ENCODE measurements at regions not wholly inside any gene's neighbourhood (a gene's known extent, or its start where the extent isn't known, plus 50 kb on each side); places are given as distances from the start of the nearest gene placed in this dataset.

- Histone ChIP-seq H3K27me3 (ENCODE audit: control insufficient read depth, low read length) (no peaks in the 10 kb centered on the region), H3K4me3 (ENCODE audit: low read length) (no peak overlapping the region), H4K20me1 (ENCODE audit: control insufficient read depth, insufficient read depth, low read depth, low read length) (no peaks in the 10 kb centered on the region), H3K27ac (ENCODE audit: low read depth, low read length) (no peak overlapping the region), H3K4me2 (ENCODE audit: low read length) (no peak overlapping the region), H3K36me3 (ENCODE audit: control insufficient read depth, low read length) (no peaks in the 10 kb centered on the region), H3F3A (ENCODE audit: control insufficient read depth, insufficient read depth) (no peaks in the 10 kb centered on the region), H3K4me1 (ENCODE audit: control insufficient read depth, low read length) (no peaks in the 10 kb centered on the region), H3K9me2 (replicated peaks; ENCODE audit: control insufficient read depth, low read length) (no peaks in the 10 kb centered on the region), H3K79me2 (ENCODE audit: control insufficient read depth, low read length) (no peaks in the 10 kb centered on the region), H3K9me3 (ENCODE audit: control insufficient read depth, insufficient read depth, low read length) (no peaks in the 10 kb centered on the region)
- TF ChIP-seq EZH2phosphoT487 (IDR thresholded peaks at IDR 0.05; ENCODE audit: borderline replicate concordance, low read length) = no peak
- no peak for TF ChIP-seq CTCF (IDR thresholded peaks at IDR 0.05; ENCODE audit: low read depth, low read length, poor library complexity, severe bottlenecking)
Measured at GRCh38 chr2:118312969-118313756, 224.9 kb downstream of the INSIG2 start.

DNA sequence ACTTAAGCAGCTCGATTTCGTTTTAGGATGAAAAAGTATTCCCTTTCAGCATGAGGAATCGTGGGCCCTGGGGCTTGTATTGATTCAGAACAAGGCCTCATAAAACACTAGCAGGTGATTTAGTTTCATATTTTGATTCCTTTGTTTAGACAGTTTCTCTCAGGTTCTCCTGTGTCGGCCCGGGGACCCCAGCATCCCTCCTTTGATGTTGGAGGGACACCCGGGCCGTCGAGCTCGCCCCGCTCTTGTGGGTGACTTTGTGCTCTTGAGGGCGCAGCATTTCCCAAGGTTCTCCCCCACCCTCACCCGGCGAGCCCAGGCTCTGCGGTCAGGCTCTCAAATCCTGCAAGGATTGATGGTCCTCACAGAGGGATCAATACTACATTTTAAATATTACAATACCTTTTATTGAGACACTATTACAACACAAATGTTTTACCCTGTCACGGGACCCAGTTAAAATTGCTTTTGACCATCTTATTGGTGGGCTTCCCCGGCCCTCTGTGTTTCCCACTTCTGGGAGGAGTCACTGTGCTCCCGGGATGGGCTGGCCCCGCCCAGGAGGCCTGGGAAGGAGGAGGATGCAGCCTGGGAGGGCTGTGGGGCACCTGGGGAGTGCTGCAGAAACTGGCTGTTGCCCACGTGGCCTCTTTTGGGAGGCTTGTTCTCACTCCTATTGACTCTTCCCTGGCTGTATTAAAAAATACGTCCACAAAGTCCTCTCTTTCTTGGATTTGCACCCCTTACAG, 222.6 kb downstream of the INSIG2 start:
- no peaks in the 10 kb centered on the region for H3F3A ChIP-seq (ENCODE audit: control insufficient read depth, insufficient read depth)
- H4K20me1 ChIP-seq (ENCODE audit: control insufficient read depth, insufficient read depth, low read depth, low read length) = no peaks in the 10 kb centered on the region
- no peak overlapping the region for H3K4me2 ChIP-seq (ENCODE audit: low read length)
- no peaks in the 10 kb centered on the region for H3K36me3 ChIP-seq (ENCODE audit: control insufficient read depth, low read length)
- no peaks in the 10 kb centered on the region for H3K79me2 ChIP-seq (ENCODE audit: control insufficient read depth, low read length)
- no peaks in the 10 kb centered on the region for H3K4me1 ChIP-seq (ENCODE audit: control insufficient read depth, low read length)
- H3K4me3 ChIP-seq (ENCODE audit: low read length) = no peak overlapping the region
- H3K27ac ChIP-seq (ENCODE audit: low read depth, low read length) = no peak overlapping the region
- no peaks in the 10 kb centered on the region for H3K9me3 ChIP-seq (ENCODE audit: control insufficient read depth, insufficient read depth, low read length)
- TF ChIP-seq EZH2phosphoT487 (IDR thresholded peaks at IDR 0.05; ENCODE audit: borderline replicate concordance, low read length) (no peak), CTCF (IDR thresholded peaks at IDR 0.05; ENCODE audit: low read depth, low read length, poor library complexity, severe bottlenecking) (no peak)
- no peaks in the 10 kb centered on the region for H3K9me2 ChIP-seq (replicated peaks; ENCODE audit: control insufficient read depth, low read length)
- H3K27me3 ChIP-seq (ENCODE audit: control insufficient read depth, low read length) = no peaks in the 10 kb centered on the region

- Histone ChIP-seq H4K20me1 (ENCODE audit: control insufficient read depth, insufficient read depth, low read depth, low read length) (no peaks in the 10 kb centered on the region), H3K4me2 (ENCODE audit: low read length) (no peak overlapping the region), H3K79me2 (ENCODE audit: control insufficient read depth, low read length) (no peaks in the 10 kb centered on the region), H3F3A (ENCODE audit: control insufficient read depth, insufficient read depth) (no peaks in the 10 kb centered on the region), H3K4me3 (ENCODE audit: low read length) (no peak overlapping the region), H3K36me3 (ENCODE audit: control insufficient read depth, low read length) (no peaks in the 10 kb centered on the region), H3K27ac (ENCODE audit: low read depth, low read length) (no peak overlapping the region), H3K9me3 (ENCODE audit: control insufficient read depth, insufficient read depth, low read length) (no peaks in the 10 kb centered on the region), H3K4me1 (ENCODE audit: control insufficient read depth, low read length) (no peaks in the 10 kb centered on the region), H3K27me3 (ENCODE audit: control insufficient read depth, low read length) (no peaks in the 10 kb centered on the region), H3K9me2 (replicated peaks; ENCODE audit: control insufficient read depth, low read length) (no peaks in the 10 kb centered on the region)
- no peak for TF ChIP-seq EZH2phosphoT487 (IDR thresholded peaks at IDR 0.05; ENCODE audit: borderline replicate concordance, low read length)
- TF ChIP-seq CTCF (IDR thresholded peaks at IDR 0.05; ENCODE audit: low read depth, low read length, poor library complexity, severe bottlenecking) = no peak
Measured at GRCh38 chr2:118309946-118310680, 221.8 kb downstream of the INSIG2 start.

All from DOHH2 (cell line).